B cell (primary cell): ENCODE measurements at regions not wholly inside any gene's neighbourhood (a gene's known extent, or its start where the extent isn't known, plus 50 kb on each side); places are given as distances from the start of the nearest gene placed in this dataset.

Experiments used
- CTCF ChIP-seq: fragments of 200-600 bp; IDR thresholded peaks from one replicate; pipeline ENCODE4 v1.8.0; 2022; ENCODE audit warnings: antibody characterized with exemption, mild to moderate bottlenecking
- EZH2 ChIP-seq: IDR thresholded peaks from 2 replicates; pipeline ENCODE4 v1.6.1; 2012; ENCODE audit warnings: borderline replicate concordance, low read depth, mild to moderate bottlenecking, moderate library complexity, low read length; ENCODE audit not compliant: insufficient read depth, poor library complexity, severe bottlenecking

GRCh38 chr14:56976211-56976610 lies 165.9 kb upstream of the OTX2 start:
- TF ChIP-seq EZH2 (no peak), CTCF (no peak)
